Panc1 (cell line): ENCODE measurements at regions not wholly inside any gene's neighbourhood (a gene's known extent, or its start where the extent isn't known, plus 50 kb on each side); places are given as distances from the start of the nearest gene placed in this dataset.

Source experiments
- ATAC-seq: fragments of 200-7000 bp; cut with Tn5 transposase; 2 replicates; pipeline ENCODE4 v1.9.1; 2020; ENCODE audit warnings: mild to moderate bottlenecking, moderate library complexity
- BruUV-seq: library from RNA; stranded (reverse); fragments of 400-500 nt; replicated peaks from 2 replicates; lab custom pipeline; 2021; lab: Mats Ljungman, UMichigan
- CTCF ChIA-PET: fragments of 300-600 bp; sonication (Branson Sonifier 250); formaldehyde crosslinking; loops from one replicate; lab custom pipeline; 2022; ENCODE audit warnings: antibody characterized with exemption; lab: Charles Lee
- POLR2A ChIA-PET: fragments of 300-600 bp; sonication (Branson Sonifier 250); formaldehyde crosslinking; loops from one replicate; lab custom pipeline; 2022; ENCODE audit warnings: antibody characterized with exemption; lab: Charles Lee
- DNase-seq: peaks from one replicate; pipeline ENCODE4 v3.0.0-alpha.2; 2010; ENCODE audit warnings: low read depth, low spot score
- H3K27ac ChIP-seq: 2 replicates; pipeline ENCODE4 v1.5.1; 2011; ENCODE audit warnings: mild to moderate bottlenecking, low read length, inconsistent platforms
- H3K27me3 ChIP-seq: fragments of 200-500 bp; sonication (Bioruptor generic); 2 replicates; pipeline ENCODE4 v1.6.0; 2014; ENCODE audit warnings: low read length, inconsistent platforms; ENCODE audit not compliant: control insufficient read depth, insufficient read depth
- H3K36me3 ChIP-seq: fragments of 200-500 bp; sonication (Bioruptor generic); 2 replicates; pipeline ENCODE4 v1.5.1; 2014; ENCODE audit warnings: inconsistent platforms, mild to moderate bottlenecking, low read length, moderate library complexity; ENCODE audit not compliant: control insufficient read depth, insufficient read depth
- H3K4me1 ChIP-seq: 2 replicates; pipeline ENCODE4 v1.5.1; 2011; ENCODE audit warnings: inconsistent platforms, mild to moderate bottlenecking, low read length, moderate library complexity; ENCODE audit not compliant: control insufficient read depth, insufficient read depth
- H3K4me3 ChIP-seq, 2 experiments: 2 replicates each; pipeline ENCODE4 v1.5.1; 2011 to 2012; ENCODE audit warnings: low read depth in 2 of 2, low read length in 2 of 2, mild to moderate bottlenecking in 2 of 2, inconsistent platforms in 1 of 2, moderate library complexity in 1 of 2
- H3K9me3 ChIP-seq: fragments of 200-500 bp; sonication (Bioruptor generic); 2 replicates; pipeline ENCODE4 v1.5.1; 2014; ENCODE audit warnings: low read depth, mild to moderate bottlenecking, inconsistent platforms, low read length, moderate library complexity; ENCODE audit not compliant: control insufficient read depth, insufficient read depth
- CTCF ChIP-seq: fragments of 450-650 bp; IDR thresholded peaks from 2 replicates; pipeline ENCODE4 v1.5.1; 2017; ENCODE audit warnings: mild to moderate bottlenecking
- POLR2AphosphoS5 ChIP-seq: IDR thresholded peaks from 2 replicates; pipeline ENCODE4 v1.6.1; 2012; ENCODE audit warnings: mild to moderate bottlenecking, low read depth, low read length, moderate library complexity
- REST ChIP-seq, 2 experiments: IDR thresholded peaks; 2 replicates each; pipeline ENCODE4 v1.6.1; 2011 to 2012; ENCODE audit warnings: low read depth in 2 of 2, control low read depth in 1 of 2, low read length in 1 of 2, mild to moderate bottlenecking in 1 of 2, moderate library complexity in 1 of 2; ENCODE audit not compliant: insufficient read depth in 1 of 2
- SIN3A ChIP-seq: IDR thresholded peaks from 2 replicates; pipeline ENCODE4 v1.6.1; 2012; ENCODE audit warnings: low read depth, mild to moderate bottlenecking, low read length, moderate library complexity, borderline replicate concordance; ENCODE audit not compliant: insufficient read depth
- TCF7L2 ChIP-seq: IDR thresholded peaks from 2 replicates; pipeline ENCODE4 v1.6.1; 2011; ENCODE audit warnings: mild to moderate bottlenecking, low read depth, low read length, inconsistent platforms
- in situ Hi-C: cut with HindIII; loops from 2 replicates; pipeline ENCODE4 v1.10.0; 2016; ENCODE audit warnings: low sequenced_read_pairs, low pct_unique_long_range_greater_than_20kb
- intact Hi-C: fragments of 100-400 bp; cut with micrococcal nuclease; formaldehyde crosslinking; loops from one replicate; pipeline ENCODE4 v1.10.0; 2022; ENCODE audit not compliant: unreplicated experiment

- ATAC-seq (no peak), DNase-seq (no peak)
- Histone ChIP-seq H3K27ac (no peak overlapping the region), H3K9me3 (no peaks in the 10 kb centered on the region), H3K4me3 (no peak overlapping the region), H3K4me1 (no peaks in the 10 kb centered on the region), H3K27me3 (no peaks in the 10 kb centered on the region), H3K36me3 (no peaks in the 10 kb centered on the region)
- no peak for TF ChIP-seq SIN3A
- TF ChIP-seq POLR2AphosphoS5 = no peak
- no peak for TF ChIP-seq TCF7L2
- TF ChIP-seq CTCF = no peak
- TF ChIP-seq REST (IDR thresholded peaks at IDR 0.05; ENCODE audit: insufficient read depth in 1 of 2, low read depth in 2 of 2, low read length in 1 of 2) = no peak
- intact Hi-C loops (no loop called here), in situ Hi-C loops (no loop called here)
- BruUV-seq = no TSS peak
- POLR2A ChIA-PET = no interaction called here
- CTCF ChIA-PET = no interaction called here
These were observed 677.0 kb downstream of the PLOD2 start for GRCh38 chr3:145483992-145484391.

- TF ChIP-seq TCF7L2 (no peak), POLR2AphosphoS5 (no peak), CTCF (no peak), SIN3A (no peak), REST (IDR thresholded peaks at IDR 0.05; ENCODE audit: insufficient read depth in 1 of 2, low read depth in 2 of 2, low read length in 1 of 2) (no peak)
- Histone ChIP-seq H3K4me1 (no peaks in the 10 kb centered on the region), H3K9me3 (no peaks in the 10 kb centered on the region), H3K27ac (no peak overlapping the region), H3K36me3 (no peaks in the 10 kb centered on the region), H3K4me3 (no peak overlapping the region), H3K27me3 (no peaks in the 10 kb centered on the region)
- ChIA-PET CTCF (no interaction called here), POLR2A (no interaction called here)
- ATAC-seq (no peak), DNase-seq (no peak)
- in situ Hi-C loops (no loop called here), intact Hi-C loops (no loop called here)
- no TSS peak for BruUV-seq
These were observed 672.0 kb downstream of the PLOD2 start for GRCh38 chr3:145489011-145489410.
